ENCODE measurements at regions not wholly inside any gene's neighbourhood (a gene's known extent, or its start where the extent isn't known, plus 50 kb on each side); places are given as distances from the start of the nearest gene placed in this dataset.

GRCh38 chr11:81913793-81914192, 819.9 kb downstream of the FAM181B start:
- Histone ChIP-seq H3K23me2 (ENCODE audit: low read depth, low read length) (no peaks in the 10 kb centered on the region), H3K23ac (ENCODE audit: insufficient read length) (no peak overlapping the region), H3K9ac (replicated peaks in 1 of 4; ENCODE audit: extremely low read depth in 1 of 4, low read depth in 3 of 4, low read length in 3 of 4) (no peak overlapping the region), H3K27me3 (replicated peaks in 1 of 4; ENCODE audit: control insufficient read depth in 3 of 4, extremely low read depth in 1 of 4, insufficient read depth in 3 of 4, low read length in 3 of 4) (no peaks in the 10 kb centered on the region), H4K91ac (replicated peaks; ENCODE audit: insufficient read length, low read length) (no peak overlapping the region), H4K20me1 (replicated peaks in 1 of 2; ENCODE audit: control insufficient read depth in 1 of 2, insufficient read depth in 2 of 2, low read length in 2 of 2) (no peaks in the 10 kb centered on the region), H2BK20ac (ENCODE audit: low read length) (no peak overlapping the region), H3K79me1 (ENCODE audit: low read depth, low read length) (no peaks in the 10 kb centered on the region), H3K9me3 (ENCODE audit: insufficient read depth in 2 of 2, low read depth in 1 of 2, low read length in 1 of 2) (no peaks in the 10 kb centered on the region), H2AK5ac (ENCODE audit: low read depth, low read length) (no peak overlapping the region), H3K4me2 (ENCODE audit: insufficient read depth in 1 of 2, low read depth in 2 of 2, low read length in 2 of 2) (no peak overlapping the region), H3K4me1 (replicated peaks in 1 of 4; ENCODE audit: control insufficient read depth in 3 of 4, insufficient read depth in 4 of 4, low read length in 3 of 4) (no peaks in the 10 kb centered on the region), H3K4me3 (ENCODE audit: extremely low read depth in 1 of 4, insufficient read depth in 2 of 4, low read depth in 3 of 4, low read length in 4 of 4) (no peak overlapping the region), H3K18ac (ENCODE audit: extremely low read depth, low read length) (no peak overlapping the region), H4K5ac (ENCODE audit: insufficient read length, low read depth, low read length) (no peak overlapping the region), H4K8ac (ENCODE audit: extremely low read depth, insufficient read depth, low read length) (no peak overlapping the region), H3K79me2 (ENCODE audit: control insufficient read depth in 1 of 2, insufficient read depth in 2 of 2, low read length in 2 of 2) (no peaks in the 10 kb centered on the region), H2BK120ac (replicated peaks; ENCODE audit: low read depth, low read length) (no peak overlapping the region), H2BK12ac (ENCODE audit: low read depth, low read length) (no peak overlapping the region), H2AFZ (ENCODE audit: low read length) (no peak overlapping the region), H2BK5ac (ENCODE audit: low read depth, low read length) (no peak overlapping the region), H3K36me3 (ENCODE audit: control insufficient read depth in 2 of 4, insufficient read depth in 4 of 4, low read length in 3 of 4) (no peaks in the 10 kb centered on the region), H3K27ac (ENCODE audit: low read depth, low read length) (no peak overlapping the region), H2BK15ac (ENCODE audit: low read length) (no peak overlapping the region), H3K56ac (replicated peaks; ENCODE audit: insufficient read length, low read depth, low read length) (no peak overlapping the region), H3K14ac (ENCODE audit: insufficient read length) (no peak overlapping the region), H3K4ac (replicated peaks; ENCODE audit: insufficient read length, low read depth, low read length) (no peak overlapping the region)
- FAIRE-seq, result no peak
- no peak for DNase-seq (ENCODE audit: low read depth in 1 of 2, low spot score in 2 of 2)
- ChIA-PET POLR2A (ENCODE audit: partially characterized antibody) (no interaction called here), CTCF (ENCODE audit: partially characterized antibody) (interaction anchor here (1.0 kb wide), 1 partner anchor 128 kb away, joined by 3 read pairs; no protein-coding TSS in a partner anchor)
- 67% methylated on average over 1 of the region's 1 CpG; no CpG with 5 or more reads in 1 of the 2 experiments for WGBS, 2 experiments (ENCODE audit: extremely low coverage in 1 of 2, insufficient coverage in 1 of 2, insufficient read length in 1 of 2, insufficient replicate concordance in 2 of 2, low coverage in 1 of 2, low lambda C conversion rate in 2 of 2, missing lambda C conversion rate in 1 of 2)
- no peak for TF ChIP-seq CREB1 (IDR thresholded peaks at IDR 0.05)
- no peak for TF ChIP-seq RNF2 (IDR thresholded peaks at IDR 0.05; ENCODE audit: borderline replicate concordance, low read depth, low read length, missing control alignments, poor library complexity, severe bottlenecking)
- no peak for TF ChIP-seq POLR2AphosphoS5 (IDR thresholded peaks at IDR 0.05; ENCODE audit: low read depth, low read length)
- TF ChIP-seq SIN3A (conservative IDR thresholded peaks at IDR 0.05 in 1 of 2, IDR thresholded peaks at IDR 0.05 in 1 of 2; ENCODE audit: low read depth in 1 of 2, low read length in 2 of 2), result no peak
- no peak for TF ChIP-seq EGR1 (IDR thresholded peaks at IDR 0.05; ENCODE audit: borderline replicate concordance, low read depth, low read length)
- TF ChIP-seq CBX5 (IDR thresholded peaks at IDR 0.05; ENCODE audit: low read depth, low read length), result no peak
- TF ChIP-seq, protein P1, sequence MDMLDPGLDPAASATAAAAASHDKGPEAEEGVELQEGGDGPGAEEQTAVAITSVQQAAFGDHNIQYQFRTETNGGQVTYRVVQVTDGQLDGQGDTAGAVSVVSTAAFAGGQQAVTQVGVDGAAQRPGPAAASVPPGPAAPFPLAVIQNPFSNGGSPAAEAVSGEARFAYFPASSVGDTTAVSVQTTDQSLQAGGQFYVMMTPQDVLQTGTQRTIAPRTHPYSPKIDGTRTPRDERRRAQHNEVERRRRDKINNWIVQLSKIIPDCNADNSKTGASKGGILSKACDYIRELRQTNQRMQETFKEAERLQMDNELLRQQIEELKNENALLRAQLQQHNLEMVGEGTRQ (IDR thresholded peaks at IDR 0.05; ENCODE audit: low read length), result no peak
- no peak for TF ChIP-seq GABPA (IDR thresholded peaks at IDR 0.05; ENCODE audit: borderline replicate concordance, insufficient read depth, low read length)
- TF ChIP-seq SP2 (IDR thresholded peaks at IDR 0.05; ENCODE audit: low read length), result no peak
- TF ChIP-seq MAX (IDR thresholded peaks at IDR 0.05), result no peak
- TF ChIP-seq SP1 (IDR thresholded peaks at IDR 0.05; ENCODE audit: low read depth, low read length), result no peak
- TF ChIP-seq EZH2 (IDR thresholded peaks at IDR 0.05; ENCODE audit: low read depth, low read length, severe bottlenecking), result no peak
- no peak for TF ChIP-seq HDAC2 (IDR thresholded peaks at IDR 0.05; ENCODE audit: borderline replicate concordance in 1 of 2, low read depth in 2 of 2, low read length in 2 of 2)

Data from H1 (cell line).